ENCODE measurements at regions not wholly inside any gene's neighbourhood (a gene's known extent, or its start where the extent isn't known, plus 50 kb on each side); places are given as distances from the start of the nearest gene placed in this dataset.

- no peak overlapping the region for H3K27ac ChIP-seq
- 64% methylated on average over 6 of the region's 6 CpGs for WGBS (ENCODE audit: missing lambda C conversion rate)
- H3K4me3 ChIP-seq = no peak overlapping the region
- no peak overlapping the region for H3K4me2 ChIP-seq
- FAIRE-seq (no peak), ATAC-seq (no peak), DNase-seq (ENCODE audit: low read depth in 1 of 2, low spot score in 1 of 2) (no peak)
- ChIA-PET CTCF (no interaction called here), POLR2A (no interaction called here)
- no peaks in the 10 kb centered on the region for H3K4me1 ChIP-seq
- TF ChIP-seq NR3C1 (IDR thresholded peaks at IDR 0.05) (no peak), JUN (IDR thresholded peaks at IDR 0.05) (no peak), REST (IDR thresholded peaks at IDR 0.05) (no peak), FOSB (CRISPR knock-in tag; IDR thresholded peaks at IDR 0.05) (no peak), ZC3H11A (IDR thresholded peaks at IDR 0.05) (no peak), PHF8 (IDR thresholded peaks at IDR 0.05; ENCODE audit: borderline replicate concordance, low read depth) (no peak), CHD4 (IDR thresholded peaks at IDR 0.05; ENCODE audit: borderline replicate concordance) (no peak), HOXB13 (CRISPR knock-in tag; IDR thresholded peaks at IDR 0.05; ENCODE audit: low read depth) (no peak), ESRRA (IDR thresholded peaks at IDR 0.05; ENCODE audit: borderline replicate concordance, low read length) (no peak), POLR2A (IDR thresholded peaks at IDR 0.05; ENCODE audit: low read length) (no peak), HOXA7 (CRISPR knock-in tag; IDR thresholded peaks at IDR 0.05) (no peak), NPAS2 (CRISPR knock-in tag; IDR thresholded peaks at IDR 0.05; ENCODE audit: borderline replicate concordance) (no peak), HES2 (IDR thresholded peaks at IDR 0.05) (no peak)
- H3K9me3 ChIP-seq = no peaks in the 10 kb centered on the region
Measured at GRCh38 chr9:13608451-13608850, 329.0 kb upstream of the MPDZ start.

GRCh38 chr9:13607481-13608441 lies 328.3 kb upstream of the MPDZ start:
- POLR2A ChIA-PET = interaction anchor here (0.6 kb wide), 1 partner anchor 15 kb away, joined by 7 read pairs; no protein-coding TSS in a partner anchor

More at GRCh38 chr9:13607481-13608441, 328.3 kb upstream of the MPDZ start:
- no peak for FAIRE-seq
- 19% methylated on average over 6 of the region's 6 CpGs for WGBS (ENCODE audit: missing lambda C conversion rate)
- no peak for ATAC-seq
- CTCF ChIA-PET = no interaction called here
- TF ChIP-seq CHD2 (IDR thresholded peaks at IDR 0.05; ENCODE audit: low read length, partially characterized antibody) (no peak), KDM5A (IDR thresholded peaks at IDR 0.05) (no peak), NR3C1 (IDR thresholded peaks at IDR 0.05) (no peak), MAFK (IDR thresholded peaks at IDR 0.05; ENCODE audit: partially characterized antibody) (no peak), NFE2L2 (conservative IDR thresholded peaks at IDR 0.05; ENCODE audit: low read length) (no peak), EHMT2 (IDR thresholded peaks at IDR 0.05; ENCODE audit: low read depth) (no peak), ELK1 (IDR thresholded peaks at IDR 0.05; ENCODE audit: low read depth, low read length) (no peak), JUNB (IDR thresholded peaks at IDR 0.05) (no peak), ZNF302 (CRISPR knock-in tag; IDR thresholded peaks at IDR 0.05) (no peak), ESRRA (IDR thresholded peaks at IDR 0.05; ENCODE audit: borderline replicate concordance, low read length) (no peak), HOXB5 (CRISPR knock-in tag; IDR thresholded peaks at IDR 0.05) (no peak), PHF8 (IDR thresholded peaks at IDR 0.05; ENCODE audit: borderline replicate concordance, low read depth) (no peak), POLR2A (IDR thresholded peaks at IDR 0.05; ENCODE audit: low read length) (no peak), HOXB13 (CRISPR knock-in tag; IDR thresholded peaks at IDR 0.05; ENCODE audit: low read depth) (no peak), TFCP2L1 (CRISPR knock-in tag; IDR thresholded peaks at IDR 0.05) (no peak), SREBF2 (IDR thresholded peaks at IDR 0.05) (no peak), CHD4 (IDR thresholded peaks at IDR 0.05; ENCODE audit: borderline replicate concordance) (no peak), HMGXB4 (CRISPR knock-in tag; IDR thresholded peaks at IDR 0.05; ENCODE audit: borderline replicate concordance) (no peak)
- H3K4me2 ChIP-seq = no peak overlapping the region
- H3K27ac ChIP-seq = no peak overlapping the region
- no peaks in the 10 kb centered on the region for H3K4me1 ChIP-seq
- no peak for DNase-seq (ENCODE audit: low read depth in 1 of 2, low spot score in 1 of 2)
- no peaks in the 10 kb centered on the region for H3K9me3 ChIP-seq
- no peak overlapping the region for H3K4me3 ChIP-seq

Measured in A549 (cell line).